ENCODE measurements at regions not wholly inside any gene's neighbourhood (a gene's known extent, or its start where the extent isn't known, plus 50 kb on each side); places are given as distances from the start of the nearest gene placed in this dataset.

GRCh38 chr12:67810166-67810565 is 161.6 kb downstream of the DYRK2 start:
- TF ChIP-seq TAF1 (IDR thresholded peaks at IDR 0.05; ENCODE audit: borderline replicate concordance, insufficient read depth, low read length) (no peak), SIN3A (IDR thresholded peaks at IDR 0.05; ENCODE audit: borderline replicate concordance, insufficient read depth, low read length) (no peak), REST (IDR thresholded peaks at IDR 0.05; ENCODE audit: insufficient read depth in 1 of 2, low read depth in 2 of 2, low read length in 2 of 2) (no peak), POLR2AphosphoS5 (IDR thresholded peaks at IDR 0.05; ENCODE audit: low read depth, low read length) (no peak), FOXP2 (optimal IDR thresholded peaks at IDR 0.05; ENCODE audit: borderline replicate concordance, extremely low read depth, extremely low read length, insufficient read depth) (no peak)
